NCI-H1417 treated with DMSO at 0.1 percent for 48 hours (cell line): ENCODE measurements at regions not wholly inside any gene's neighbourhood (a gene's known extent, or its start where the extent isn't known, plus 50 kb on each side); places are given as distances from the start of the nearest gene placed in this dataset.

Experiments
- DNase-seq: peaks from one replicate; lab custom pipeline; 2025; lab: John Stamatoyannopoulos, UW

GRCh38 chr9:115615821-115616665 lies 498.1 kb upstream of the TNC start:
- no peak for DNase-seq

GRCh38 chr9:115616666-115617239 lies 498.8 kb upstream of the TNC start:
- DNase-seq, result no peak

DNA sequence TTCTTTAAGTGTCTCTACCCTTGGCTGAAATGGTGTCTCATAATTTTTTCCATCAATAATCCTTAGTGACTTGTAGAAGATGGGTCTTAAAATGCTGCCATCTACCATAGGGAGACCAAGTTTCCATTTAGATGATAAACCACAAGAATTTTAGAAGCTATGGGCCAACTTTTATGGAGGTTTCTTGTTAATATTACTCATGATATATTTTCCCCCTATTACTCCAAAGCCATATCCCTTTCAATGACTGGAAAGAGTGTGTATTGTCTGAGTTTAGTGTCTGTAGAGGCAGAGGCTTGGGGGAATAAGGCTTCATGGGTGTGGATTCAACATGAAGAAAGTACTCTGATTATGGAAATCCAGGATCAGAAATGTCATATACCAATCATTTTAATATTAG lies 507.3 kb upstream of the TNC start:
- no peak for DNase-seq

DNA sequence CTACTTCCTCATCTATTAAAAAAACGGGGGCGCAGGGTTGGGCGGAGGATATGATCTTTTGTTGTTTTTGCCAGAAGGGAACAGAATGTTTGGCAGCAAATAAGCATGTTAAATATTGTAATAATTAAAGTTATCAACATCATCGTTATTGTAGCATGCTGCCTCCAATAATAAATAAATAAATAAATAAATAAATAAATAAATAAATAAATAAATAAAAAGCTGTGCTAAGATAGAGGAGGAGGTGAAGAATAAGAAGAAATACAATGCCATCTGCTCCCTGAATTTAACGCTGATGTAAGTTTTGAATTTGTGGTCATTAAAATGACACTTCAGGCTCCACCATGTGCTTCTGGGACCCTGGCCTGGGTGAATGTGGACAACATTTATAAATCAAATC lies 508.0 kb upstream of the TNC start:
- no peak for DNase-seq

DNA sequence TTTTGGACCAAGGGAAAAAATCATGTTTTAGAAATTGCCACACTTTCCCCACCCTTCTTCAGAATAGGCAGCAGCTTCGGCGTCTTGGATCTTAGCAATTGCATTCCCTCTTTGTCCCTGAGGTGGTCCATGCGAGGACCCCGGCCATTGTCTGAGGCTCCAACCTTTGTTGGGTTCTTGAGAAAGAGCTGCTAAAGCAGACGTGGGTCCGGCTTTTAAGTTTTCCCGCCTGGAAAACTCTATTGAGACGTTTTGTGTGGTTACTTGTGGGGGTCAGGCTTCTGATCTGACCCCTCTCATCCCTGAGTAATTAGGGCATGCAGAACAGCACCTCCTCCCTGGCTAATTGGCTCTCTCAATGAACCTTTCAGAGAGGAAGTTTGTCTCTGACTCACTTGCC lies 509.6 kb upstream of the TNC start:
- no peak for DNase-seq

- no peak for DNase-seq
These were observed 510.5 kb upstream of the TNC start for GRCh38 chr9:115628426-115628825.

DNA sequence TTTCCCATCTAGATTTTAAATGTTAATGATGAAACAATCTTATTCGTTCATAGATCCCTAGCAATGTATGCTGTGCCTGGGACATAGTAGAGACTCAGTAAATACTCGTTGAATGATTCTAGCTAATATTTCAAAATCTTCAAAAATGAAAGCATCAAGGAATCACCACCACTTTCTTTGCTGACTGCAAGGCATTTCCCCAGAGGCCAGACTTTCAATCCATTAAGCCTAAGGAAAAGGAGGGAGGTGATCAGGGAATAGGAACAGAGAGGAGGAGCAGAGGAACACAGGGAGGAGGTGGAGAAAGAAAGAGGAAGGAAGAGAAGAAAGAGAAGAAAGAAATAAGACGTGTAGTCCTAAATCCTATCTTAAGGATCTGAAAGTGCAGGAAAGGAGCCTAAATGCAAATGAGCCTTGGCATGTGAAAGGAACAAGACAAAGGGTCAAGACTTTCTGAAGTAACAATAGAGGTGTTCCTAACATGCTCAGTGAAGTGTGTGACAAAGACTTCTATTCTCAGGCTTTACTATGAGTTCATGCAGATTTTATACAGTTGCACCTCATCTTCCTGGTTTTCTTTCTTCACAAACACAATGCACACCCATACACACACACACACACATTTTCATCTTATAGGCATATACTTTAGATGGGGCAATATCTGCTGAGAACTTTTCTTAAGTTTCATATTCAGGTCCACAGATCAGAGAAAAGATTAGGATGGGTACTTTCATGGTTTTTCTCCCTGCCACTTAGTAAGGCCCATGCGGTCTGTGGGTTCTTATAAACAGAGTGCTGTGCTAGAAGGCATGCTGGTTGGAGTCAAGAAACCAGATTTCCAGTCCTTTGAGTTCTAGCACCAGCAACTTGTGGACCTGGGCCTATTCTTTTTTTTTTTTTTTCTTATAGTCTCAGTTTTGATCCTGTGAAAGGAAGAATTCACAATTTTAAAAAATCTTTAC lies 512.2 kb upstream of the TNC start:
- DNase-seq, result no peak

GRCh38 chr9:115632391-115632790 lies 514.4 kb upstream of the TNC start:
- no peak for DNase-seq

DNA sequence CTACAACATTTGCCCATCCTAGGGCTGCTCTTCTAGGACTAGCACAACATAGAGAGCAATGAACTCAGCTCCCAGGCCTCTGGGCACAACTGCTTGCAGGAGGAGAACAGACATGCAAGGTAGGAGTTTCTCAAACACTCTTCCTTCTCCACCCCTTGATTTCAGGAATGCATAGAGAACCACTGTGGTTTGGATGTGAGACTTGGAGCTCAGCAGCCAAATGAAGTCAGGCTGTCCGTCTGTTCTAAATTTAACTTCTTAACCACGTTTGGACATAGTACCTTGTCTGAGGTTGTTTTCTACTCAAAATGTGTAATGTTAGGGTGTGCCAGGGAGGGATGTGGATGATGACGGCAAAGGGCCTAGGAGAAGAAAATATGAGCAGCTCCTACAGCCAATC lies 515.1 kb upstream of the TNC start:
- DNase-seq, result no peak

- DNase-seq, result no peak
These were observed 517.8 kb upstream of the PAPPA start for GRCh38 chr9:115635680-115636383.

DNA sequence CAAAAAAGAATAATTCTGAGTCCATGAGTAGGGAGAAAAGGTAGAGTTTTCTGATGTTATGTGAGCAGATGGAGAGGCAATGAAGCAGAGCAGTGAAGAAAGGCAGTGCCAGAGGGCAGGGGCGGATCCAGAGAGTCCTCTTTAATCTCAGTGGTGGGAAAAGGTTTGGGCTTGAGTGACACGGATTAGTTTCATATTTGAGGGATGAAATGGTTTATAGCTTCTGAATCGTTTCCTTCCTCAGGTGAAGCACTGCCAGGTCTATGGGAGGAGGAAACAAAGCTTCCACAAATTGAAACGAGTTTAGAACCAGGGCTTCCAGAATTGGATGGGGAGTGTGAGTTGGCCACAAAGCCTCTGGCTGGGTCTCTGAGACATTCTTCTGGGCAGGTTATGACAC lies 517.0 kb upstream of the PAPPA start:
- no peak for DNase-seq

DNA sequence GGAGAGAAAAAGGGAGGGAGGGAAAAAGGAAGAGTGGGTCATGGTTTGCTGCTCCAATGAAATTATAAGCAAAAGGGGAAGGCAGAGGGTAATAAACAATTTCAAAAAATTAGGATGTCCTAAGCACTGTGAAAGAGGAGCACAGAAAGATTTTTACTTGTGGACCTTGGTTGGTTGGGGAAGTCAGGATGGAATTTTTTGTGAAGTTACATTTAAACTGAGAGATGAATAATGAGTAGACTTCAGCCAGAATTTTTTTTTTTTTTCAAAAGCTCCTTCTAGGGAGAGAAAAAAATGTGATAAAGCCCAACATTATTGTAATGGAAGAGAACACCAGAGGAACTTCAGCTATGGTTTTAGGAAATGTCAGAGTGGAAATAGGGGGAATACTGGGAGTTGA lies 515.9 kb upstream of the PAPPA start:
- no peak for DNase-seq

DNA sequence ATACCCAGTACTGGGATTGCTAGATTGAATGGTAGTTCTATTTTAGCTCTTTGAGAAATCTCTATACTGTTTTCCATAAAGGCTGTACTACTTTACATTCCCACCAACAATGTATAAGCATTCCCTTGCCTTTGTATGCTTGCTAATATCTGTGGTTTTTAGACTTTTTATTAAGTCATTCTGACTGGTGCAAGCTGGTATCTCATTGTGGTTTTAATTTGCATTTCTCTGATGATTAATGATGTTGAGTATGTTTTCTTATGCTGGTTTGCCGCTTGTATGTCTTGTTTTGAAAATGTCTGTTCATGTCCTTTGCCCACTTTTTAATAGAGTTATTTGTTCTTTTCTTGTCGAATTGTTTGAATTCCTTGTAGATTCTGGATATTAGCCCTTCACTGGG lies 512.7 kb upstream of the PAPPA start:
- no peak for DNase-seq

- no peak for DNase-seq
These were observed 511.3 kb upstream of the PAPPA start for GRCh38 chr9:115642285-115642684.

DNA sequence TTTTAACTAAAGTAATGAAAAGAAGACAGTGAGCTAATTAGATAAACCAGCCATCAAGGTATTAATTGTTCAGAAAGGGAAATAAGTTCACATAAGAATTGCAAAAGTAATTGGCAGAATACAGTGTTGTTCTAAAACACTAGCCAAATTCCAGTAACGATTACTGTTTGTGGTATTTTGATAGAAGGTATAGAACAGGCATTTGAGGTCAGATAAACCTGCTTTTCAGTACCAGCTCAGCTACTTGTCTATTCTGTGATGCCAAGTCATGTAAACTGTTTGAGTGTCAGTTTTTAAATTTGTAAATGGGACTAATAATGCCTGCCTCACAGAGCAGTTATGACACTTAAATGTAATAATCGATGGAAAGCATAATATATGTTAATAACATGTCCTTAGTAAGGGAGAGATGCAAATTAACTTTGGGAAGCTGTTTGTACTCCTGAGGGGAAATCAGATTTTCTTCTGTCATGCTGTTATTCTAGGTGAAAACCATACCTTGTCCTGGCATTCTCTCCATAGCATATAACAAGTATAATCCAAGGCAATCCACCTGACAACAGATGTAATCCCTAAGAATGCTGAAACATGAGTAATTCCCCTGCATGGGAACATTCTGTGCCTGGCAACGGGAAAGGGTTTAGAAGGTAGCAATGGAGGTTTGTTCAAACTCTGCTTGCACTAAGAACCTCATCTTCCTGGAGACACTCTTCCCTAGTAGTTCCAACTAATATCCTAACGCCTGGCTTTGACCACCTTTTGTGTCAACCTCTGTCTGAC lies 509.5 kb upstream of the PAPPA start:
- DNase-seq, result no peak

DNA sequence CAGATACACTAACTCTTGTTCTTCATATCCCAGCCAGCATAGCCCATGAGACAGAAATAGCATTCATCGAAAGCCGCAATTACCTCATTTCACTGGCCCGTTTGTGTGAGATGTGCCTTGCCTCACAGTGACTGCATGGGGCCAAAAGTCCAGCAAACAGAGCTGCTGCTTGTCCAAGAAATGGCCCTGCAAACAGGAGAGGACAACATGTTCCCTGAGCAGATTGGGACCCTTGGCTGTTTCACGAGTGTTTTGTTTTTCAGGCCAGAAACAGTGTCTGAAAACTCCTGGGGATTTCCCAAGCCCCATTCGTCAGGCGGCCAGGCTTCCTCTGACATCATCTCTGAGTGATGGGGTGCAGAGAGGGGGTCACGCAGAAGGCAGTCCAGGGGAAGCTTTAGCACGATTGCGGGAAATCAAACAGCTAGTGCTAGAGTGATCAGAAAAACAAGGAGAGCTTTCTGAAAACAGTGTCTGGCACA lies 503.6 kb upstream of the PAPPA start:
- no peak for DNase-seq

DNA sequence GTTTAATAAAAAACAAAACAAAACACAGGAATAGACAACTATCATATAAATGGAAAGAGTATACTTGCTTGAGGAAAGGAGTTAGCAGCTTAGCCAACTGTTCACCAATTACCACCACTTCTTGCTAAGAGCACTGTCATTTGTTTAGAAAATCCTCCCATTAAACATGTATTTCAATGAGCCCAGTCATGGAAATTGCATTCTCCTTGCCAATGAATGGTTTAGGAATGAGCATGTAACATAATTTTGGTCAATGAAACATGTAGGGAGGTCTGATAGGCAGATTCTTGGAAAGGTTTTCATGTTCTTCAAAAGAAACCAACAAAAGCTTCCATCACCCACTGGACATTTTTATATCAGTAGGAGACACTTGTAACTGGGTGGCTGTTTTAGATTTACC lies 502.8 kb upstream of the PAPPA start:
- DNase-seq, result no peak

GRCh38 chr9:115651461-115651860 lies 502.1 kb upstream of the PAPPA start:
- no peak for DNase-seq

- DNase-seq, result no peak
These were observed 500.4 kb upstream of the PAPPA start for GRCh38 chr9:115653171-115653606.

GRCh38 chr9:115657695-115658094 lies 495.9 kb upstream of the PAPPA start:
- no peak for DNase-seq

DNA sequence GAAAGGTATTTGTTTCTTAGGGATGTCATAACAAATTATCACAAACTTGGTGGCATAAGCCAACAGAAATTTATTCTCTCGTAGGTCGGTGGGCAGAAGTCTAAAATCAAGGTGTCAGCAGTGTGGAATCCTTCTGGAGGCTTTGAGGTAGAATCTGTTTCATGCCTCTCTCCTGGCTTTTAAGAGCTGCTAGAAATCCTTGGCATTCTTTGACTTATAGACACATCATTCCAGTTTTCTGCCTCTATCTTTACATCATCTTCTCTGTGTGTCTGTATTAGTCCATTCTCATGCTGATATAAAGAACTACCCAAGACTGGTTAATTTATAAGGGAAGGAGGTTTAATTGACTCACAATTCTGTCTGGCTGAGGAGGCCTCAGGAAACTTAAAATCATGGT lies 488.1 kb upstream of the PAPPA start:
- no peak for DNase-seq
